GM12892 (cell line): ENCODE measurements at regions not wholly inside any gene's neighbourhood (a gene's known extent, or its start where the extent isn't known, plus 50 kb on each side); places are given as distances from the start of the nearest gene placed in this dataset.

Source experiments
- POLR2A ChIP-seq: IDR thresholded peaks from 2 replicates; pipeline ENCODE4 v1.6.1; 2011; ENCODE audit warnings: low read depth, low read length, control low read depth
- POLR2AphosphoS5 ChIP-seq: IDR thresholded peaks from 2 replicates; pipeline ENCODE4 v1.6.1; 2011; ENCODE audit warnings: low read depth, low read length, control low read depth
- TAF1 ChIP-seq: IDR thresholded peaks from 2 replicates; pipeline ENCODE4 v1.6.1; 2011; ENCODE audit warnings: low read depth, mild to moderate bottlenecking, control low read depth, low read length, borderline replicate concordance

- TF ChIP-seq POLR2AphosphoS5 (no peak), POLR2A (no peak), TAF1 (no peak)
Measured at GRCh38 chr2:64318476-64318748, 135.6 kb upstream of the LGALSL start.
